HCT116 (cell line): ENCODE measurements at regions not wholly inside any gene's neighbourhood (a gene's known extent, or its start where the extent isn't known, plus 50 kb on each side); places are given as distances from the start of the nearest gene placed in this dataset.

Experiments used
- SP1 ChIP-seq: IDR thresholded peaks from 2 replicates; pipeline ENCODE4 v1.6.1; 2012; ENCODE audit warnings: low read depth
- TF ChIP-seq, protein P1 (sequence below), 3 experiments: fragments of 200-600 bp in 1 of 3; sonication (generic) in 1 of 3; IDR thresholded peaks in 2 of 3; conservative IDR thresholded peaks in 1 of 3; 2 replicates each; pipeline ENCODE4 v1.5.1; 2012 to 2017; ENCODE audit warnings: low read depth in 2 of 3, low read length in 2 of 3, antibody characterized with exemption in 1 of 3, borderline replicate concordance in 1 of 3, control low read depth in 1 of 3, mild to moderate bottlenecking in 1 of 3, mixed read lengths in 1 of 3, mixed run types in 1 of 3, moderate library complexity in 1 of 3; ENCODE audit not compliant: insufficient read depth in 1 of 3

DNA sequence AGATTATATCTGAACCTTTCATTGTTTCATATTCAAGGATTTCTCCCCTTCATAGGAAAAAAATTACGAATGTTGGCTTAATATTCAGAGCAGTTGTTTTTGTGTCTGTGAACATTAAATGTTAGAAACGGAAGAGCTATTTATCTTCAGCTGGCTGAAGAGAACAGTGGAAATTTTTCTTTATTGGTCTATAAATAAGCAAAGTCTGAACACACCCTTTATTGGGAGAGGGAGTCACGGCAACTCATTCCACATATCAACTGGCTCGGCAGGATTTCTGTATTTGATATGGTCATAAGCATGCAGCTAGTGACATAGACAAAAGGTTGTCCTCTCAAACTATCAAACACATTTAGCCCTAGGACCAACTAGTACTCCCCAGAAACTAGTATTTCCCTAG, 468.4 kb upstream of the HNRNPA3 start:
- TF ChIP-seq, protein P1, sequence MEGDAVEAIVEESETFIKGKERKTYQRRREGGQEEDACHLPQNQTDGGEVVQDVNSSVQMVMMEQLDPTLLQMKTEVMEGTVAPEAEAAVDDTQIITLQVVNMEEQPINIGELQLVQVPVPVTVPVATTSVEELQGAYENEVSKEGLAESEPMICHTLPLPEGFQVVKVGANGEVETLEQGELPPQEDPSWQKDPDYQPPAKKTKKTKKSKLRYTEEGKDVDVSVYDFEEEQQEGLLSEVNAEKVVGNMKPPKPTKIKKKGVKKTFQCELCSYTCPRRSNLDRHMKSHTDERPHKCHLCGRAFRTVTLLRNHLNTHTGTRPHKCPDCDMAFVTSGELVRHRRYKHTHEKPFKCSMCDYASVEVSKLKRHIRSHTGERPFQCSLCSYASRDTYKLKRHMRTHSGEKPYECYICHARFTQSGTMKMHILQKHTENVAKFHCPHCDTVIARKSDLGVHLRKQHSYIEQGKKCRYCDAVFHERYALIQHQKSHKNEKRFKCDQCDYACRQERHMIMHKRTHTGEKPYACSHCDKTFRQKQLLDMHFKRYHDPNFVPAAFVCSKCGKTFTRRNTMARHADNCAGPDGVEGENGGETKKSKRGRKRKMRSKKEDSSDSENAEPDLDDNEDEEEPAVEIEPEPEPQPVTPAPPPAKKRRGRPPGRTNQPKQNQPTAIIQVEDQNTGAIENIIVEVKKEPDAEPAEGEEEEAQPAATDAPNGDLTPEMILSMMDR (IDR thresholded peaks at IDR 0.05 in 2 of 3, conservative IDR thresholded peaks at IDR 0.05 in 1 of 3; ENCODE audit: borderline replicate concordance in 1 of 3, insufficient read depth in 1 of 3, low read depth in 2 of 3, low read length in 2 of 3), result no peak
- no peak for TF ChIP-seq SP1
